NB4 (cell line): ENCODE measurements at regions not wholly inside any gene's neighbourhood (a gene's known extent, or its start where the extent isn't known, plus 50 kb on each side); places are given as distances from the start of the nearest gene placed in this dataset.

ENCODE experiments used
- CTCF ChIP-seq: IDR thresholded peaks from one replicate; pipeline ENCODE4 v1.5.1; 2012; ENCODE audit warnings: low read depth, low read length
- MAX ChIP-seq: IDR thresholded peaks from 2 replicates; pipeline ENCODE4 v1.6.1; 2011; ENCODE audit warnings: low read depth, low read length
- MYC ChIP-seq: IDR thresholded peaks from 2 replicates; pipeline ENCODE4 v1.6.1; 2011; ENCODE audit warnings: low read depth, low read length
- POLR2A ChIP-seq: IDR thresholded peaks from 2 replicates; pipeline ENCODE4 v1.6.1; 2011; ENCODE audit warnings: mild to moderate bottlenecking; ENCODE audit not compliant: insufficient read length; ENCODE audit errors: extremely low read depth

- TF ChIP-seq CTCF: no peak
- TF ChIP-seq MAX: no peak
- TF ChIP-seq POLR2A: no peak
- no peak for TF ChIP-seq MYC
Measured at GRCh38 chr19:31598730-31599238, 249.5 kb upstream of the TSHZ3 start.
